ENCODE measurements at regions not wholly inside any gene's neighbourhood (a gene's known extent, or its start where the extent isn't known, plus 50 kb on each side); places are given as distances from the start of the nearest gene placed in this dataset.

DNA sequence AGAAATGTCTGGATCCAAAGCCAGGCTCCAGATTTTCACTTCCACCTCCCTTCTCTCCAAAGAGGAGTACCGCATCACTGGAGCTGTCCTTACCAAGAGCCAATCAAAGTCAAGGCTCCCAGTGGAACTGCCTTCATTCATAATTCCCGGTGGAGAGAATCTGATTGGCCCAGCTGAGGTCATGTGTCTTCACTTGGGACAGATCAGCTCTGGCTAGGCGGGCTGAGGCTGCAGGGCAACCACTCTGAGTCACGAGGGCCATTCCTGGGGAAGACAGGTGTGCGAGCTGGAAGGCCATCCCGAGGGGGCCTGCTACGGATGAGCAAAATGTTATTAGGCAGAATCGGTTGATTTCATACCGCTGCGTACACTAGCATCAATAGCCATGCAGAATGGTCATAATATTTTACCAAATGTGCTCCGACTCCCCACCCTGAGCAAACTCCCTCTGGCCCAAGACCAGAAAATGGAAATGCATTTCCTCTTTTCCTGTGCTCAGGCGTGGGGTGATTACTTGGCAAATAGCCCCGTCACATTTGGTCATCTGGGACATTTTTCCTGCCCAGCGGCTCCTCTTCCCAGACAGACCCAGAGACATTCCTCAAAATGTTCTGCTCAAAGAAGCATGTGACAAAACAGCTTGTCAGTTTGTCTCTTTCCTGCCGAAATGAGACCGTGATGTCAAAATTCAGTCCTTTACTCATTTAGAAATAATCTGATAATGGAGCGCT is 111.1 kb downstream of the AIPL1 start:
- no peak for DNase-seq

DNA sequence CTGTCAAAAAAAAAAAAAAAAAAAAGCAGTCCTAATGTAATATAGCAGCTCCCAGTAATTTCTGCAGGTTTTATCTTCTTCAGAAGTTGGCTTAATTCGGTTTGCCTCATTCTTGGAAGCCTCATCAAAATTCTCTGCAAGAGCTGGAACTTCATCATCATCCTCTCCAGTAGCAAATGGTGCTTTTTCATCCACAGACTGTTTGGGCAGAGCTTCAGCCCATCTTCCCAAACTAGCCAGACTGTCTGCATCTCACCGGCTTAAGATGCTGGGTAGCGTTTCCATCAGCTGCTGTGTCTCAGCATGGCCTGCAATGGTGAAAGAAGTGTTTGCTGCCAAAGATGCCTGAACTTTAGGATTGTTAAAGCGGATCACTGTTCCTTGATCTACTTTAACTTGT is 112.6 kb downstream of the AIPL1 start:
- DNase-seq: no peak

DNA sequence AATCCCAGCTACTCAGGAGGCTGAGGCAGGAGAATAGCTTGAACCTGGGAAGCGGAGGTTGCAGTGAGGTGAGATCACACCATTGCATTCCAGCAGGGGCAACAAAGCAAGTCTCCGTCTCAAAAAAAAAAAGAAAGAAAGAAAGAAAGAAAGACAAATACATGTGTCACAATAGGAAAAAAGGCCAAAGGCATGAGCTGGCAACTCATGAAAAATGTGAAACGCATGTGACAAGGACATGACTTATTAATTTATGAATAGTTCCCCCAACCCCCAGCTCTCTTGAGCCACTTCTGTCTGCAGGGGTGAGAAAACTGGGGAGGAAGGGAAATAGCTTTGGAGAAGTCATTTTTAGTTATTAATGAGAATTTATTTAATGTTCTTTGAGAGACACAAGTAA is 120.6 kb downstream of the AIPL1 start:
- DNase-seq: no peak

DNA sequence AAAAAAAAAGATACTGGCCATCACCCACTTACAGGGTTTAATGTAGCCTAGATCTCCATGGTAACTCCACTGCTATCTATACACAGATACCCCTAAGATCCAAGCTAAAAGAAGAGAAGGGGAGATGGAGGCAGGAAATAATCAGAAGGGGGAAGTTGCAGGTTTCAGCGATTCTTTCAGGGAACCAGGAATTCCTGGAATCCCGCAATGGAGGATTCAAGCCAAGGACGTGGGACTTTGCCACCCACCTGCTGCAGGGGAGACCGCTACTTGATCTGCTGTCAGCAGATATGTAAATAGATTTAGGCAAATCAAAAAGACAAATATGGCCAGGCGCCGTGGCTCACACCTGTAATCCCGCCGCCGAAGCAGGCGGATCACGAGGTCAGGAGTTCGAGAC is 121.1 kb downstream of the AIPL1 start:
- no peak for DNase-seq

DNA sequence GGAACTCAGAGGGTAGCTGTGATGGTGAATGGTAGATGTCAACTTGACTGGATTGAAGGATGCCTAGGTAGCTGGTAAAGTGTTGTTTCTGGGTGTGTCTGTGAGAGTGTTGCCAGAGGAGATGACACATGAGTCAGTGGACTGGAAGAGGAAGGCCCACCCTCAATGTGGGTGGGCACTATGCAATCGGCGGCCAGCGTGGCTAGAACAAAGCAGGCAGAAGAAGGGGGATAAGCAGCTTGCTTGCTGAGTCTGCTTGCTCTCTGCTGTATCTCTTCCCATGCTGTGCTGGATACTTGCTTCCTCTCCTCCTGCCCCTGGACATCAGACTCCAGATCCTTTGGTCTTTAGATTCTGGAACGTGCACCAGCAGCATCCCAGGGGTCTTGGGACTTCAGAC is 128.1 kb downstream of the AIPL1 start:
- no peak for DNase-seq

DNA sequence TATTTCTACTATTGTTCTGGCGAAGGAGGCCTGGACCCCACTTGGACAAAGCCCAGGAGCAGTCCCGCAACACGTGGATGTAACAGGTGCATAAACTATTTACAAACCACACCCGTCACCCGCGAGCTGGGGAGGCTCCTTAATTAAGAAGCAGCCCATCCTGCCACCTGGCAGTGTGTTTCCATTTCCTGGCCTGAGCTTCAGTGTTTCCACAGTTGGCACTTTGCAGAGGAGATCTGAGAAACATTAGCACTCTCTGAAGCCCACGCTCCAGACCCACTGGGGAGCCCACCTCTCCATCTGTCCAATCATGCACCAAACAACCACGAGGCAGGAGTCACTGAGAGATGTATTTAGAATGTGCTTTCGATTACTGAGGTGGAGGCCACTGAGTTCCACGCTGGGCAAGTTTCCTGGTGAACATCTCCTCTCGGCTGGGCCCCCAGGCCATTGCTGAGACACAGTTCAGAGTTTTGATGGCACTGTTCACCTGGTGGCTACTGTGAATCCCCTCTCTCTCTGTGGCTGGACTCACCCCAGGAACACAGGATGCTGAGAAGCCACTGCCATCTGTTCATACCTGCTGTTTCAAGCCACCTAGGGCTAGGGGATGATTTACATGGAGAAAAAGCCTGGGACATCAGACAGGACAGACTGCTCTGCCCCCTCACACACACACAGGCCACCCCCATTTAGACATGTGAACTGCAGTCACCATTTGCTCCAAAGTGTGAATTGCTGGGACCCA is 129.1 kb downstream of the AIPL1 start:
- DNase-seq: no peak

DNA sequence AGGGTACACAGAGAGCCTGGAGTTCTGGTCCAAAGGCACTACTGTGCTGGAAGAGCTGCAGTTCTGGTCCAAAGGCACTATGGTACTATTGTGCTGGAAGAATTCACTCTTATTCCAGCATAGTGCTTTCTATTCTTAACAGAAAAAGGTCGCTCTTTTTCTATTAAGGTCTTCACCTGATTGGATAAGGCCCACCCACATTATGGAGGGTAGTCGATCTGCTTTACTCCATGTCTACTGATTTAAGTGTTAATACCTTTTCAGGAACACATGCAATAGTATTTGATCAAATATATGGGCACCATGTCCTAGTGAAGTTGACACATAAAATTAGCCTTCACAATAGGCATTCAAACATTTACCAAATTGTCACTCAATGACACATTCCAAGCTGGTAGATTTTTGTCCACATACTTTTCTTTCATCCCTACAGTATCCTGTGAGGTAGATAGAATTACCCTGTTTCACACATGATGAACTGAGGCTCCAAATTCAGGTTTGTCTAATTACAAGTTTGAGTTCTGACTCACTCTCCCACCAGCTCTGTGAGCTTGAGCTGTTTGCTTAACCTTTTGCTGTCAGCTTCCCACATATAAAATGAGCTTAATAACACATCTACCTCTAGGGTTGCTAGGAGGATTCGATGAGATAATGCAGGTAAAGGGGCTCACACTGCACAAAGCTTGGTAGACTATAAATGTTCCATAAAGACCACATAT is 129.9 kb downstream of the AIPL1 start:
- DNase-seq: no peak

DNA sequence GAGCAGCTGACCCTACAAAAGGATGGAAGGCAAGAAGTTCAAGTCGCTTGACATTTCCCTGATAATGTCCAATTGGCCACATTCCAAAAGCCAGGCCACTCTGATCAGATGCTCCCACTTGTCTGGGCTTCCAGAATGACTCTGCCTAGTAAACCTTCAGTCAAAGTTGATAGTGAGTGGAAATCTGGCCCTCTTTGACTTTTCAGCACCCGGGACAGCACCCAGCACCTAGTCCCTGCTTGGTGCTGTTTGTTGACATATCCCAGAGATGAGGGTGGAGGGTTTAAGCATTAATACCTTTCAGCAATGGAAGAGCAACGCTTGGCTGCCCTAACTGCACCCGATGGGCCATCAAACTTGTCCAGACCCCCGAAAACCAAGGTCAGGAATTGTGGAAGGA is 131.3 kb downstream of the AIPL1 start:
- no peak for DNase-seq

DNA sequence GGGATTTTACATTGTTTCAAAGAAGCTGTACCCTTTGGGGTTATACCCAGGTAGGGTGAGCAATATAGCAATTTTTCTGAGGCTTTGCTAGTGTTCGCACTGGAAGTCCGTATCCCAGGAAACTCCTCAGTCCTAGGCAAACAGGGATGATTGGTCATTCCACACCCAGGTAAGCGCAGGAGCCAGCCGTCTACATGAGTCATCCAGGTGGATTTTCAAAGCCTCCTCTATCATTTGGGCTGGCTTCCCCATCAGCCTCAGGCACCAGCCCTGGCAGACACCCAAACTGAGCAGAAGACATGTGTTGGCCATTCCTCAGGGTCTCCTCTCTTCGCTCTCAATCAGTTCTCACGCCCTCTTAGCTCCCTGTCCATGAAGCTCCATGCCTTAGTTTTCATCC is 135.6 kb downstream of the AIPL1 start:
- DNase-seq: no peak

DNA sequence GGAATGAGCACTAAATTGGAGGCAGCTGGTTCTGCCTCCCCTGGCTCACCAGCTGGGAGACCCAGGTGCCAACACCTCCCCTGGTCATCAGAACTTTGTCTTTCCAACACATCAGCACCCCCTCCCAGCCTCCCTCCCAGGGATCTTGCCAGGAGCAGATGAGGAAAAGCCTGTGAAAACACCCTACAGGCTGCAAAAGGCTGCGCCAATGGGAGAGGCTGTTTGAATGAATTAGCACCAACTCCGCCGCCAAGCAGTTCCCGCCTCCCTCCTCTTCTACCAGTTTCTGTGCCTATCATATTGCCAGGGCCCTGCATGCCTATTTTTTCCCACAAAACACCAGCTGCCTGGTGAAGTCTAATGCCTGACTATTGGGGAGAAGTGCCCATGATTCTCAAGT is 137.0 kb downstream of the AIPL1 start:
- DNase-seq: no peak

DNA sequence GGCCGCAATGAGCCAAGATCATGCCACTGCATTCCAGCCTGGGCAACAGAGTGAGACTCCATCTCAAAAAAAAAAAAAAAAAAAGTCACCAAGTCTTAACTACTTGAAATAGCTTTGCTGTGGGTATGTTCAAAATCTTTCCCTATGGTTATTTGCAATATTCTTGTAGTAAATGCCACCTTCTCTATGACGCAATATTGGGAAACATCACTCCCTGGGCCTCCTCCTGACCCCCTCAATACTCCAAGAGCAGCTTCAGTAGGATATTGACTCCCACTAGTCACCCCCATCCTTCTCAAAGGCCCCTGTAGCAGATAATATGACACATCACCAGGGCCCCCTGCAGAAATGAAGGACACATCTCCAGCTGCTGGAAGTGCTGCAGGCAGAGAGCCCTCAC is 137.8 kb downstream of the AIPL1 start:
- DNase-seq: no peak

DNA sequence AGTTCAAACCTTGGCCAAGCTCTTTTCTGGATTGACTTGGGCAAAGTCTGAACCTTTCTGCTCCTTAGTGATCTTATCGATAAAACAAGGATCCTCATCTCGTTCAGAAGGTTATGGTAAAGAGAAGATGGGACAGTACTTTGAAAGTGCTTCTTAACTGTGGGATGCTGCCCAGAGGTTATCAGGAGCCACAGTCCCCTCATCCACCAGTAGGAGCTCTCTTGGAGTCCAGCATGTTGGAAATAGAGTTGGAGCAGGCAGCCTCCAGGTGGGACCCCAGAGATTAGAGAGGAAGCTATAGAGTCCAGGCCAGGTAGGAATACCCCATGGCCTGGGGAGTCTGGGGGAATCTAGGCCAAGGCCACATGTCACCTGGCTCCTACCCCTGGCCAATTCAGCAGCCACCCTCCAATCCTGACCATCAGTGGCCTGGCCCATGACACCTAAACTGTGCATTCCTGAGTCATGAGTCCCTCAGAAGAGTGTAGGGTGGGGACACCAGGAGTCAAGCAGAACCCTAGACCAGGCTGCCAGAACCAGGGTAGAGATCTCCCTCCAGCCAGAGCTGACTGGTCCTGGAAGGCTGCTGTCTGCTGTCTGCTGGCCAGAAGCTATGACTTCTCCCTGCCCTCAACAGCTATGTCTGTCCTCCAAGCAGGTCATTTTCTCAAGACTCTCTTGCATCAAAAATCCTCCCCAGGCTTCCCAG is 144.3 kb downstream of the AIPL1 start:
- no peak for DNase-seq

DNA sequence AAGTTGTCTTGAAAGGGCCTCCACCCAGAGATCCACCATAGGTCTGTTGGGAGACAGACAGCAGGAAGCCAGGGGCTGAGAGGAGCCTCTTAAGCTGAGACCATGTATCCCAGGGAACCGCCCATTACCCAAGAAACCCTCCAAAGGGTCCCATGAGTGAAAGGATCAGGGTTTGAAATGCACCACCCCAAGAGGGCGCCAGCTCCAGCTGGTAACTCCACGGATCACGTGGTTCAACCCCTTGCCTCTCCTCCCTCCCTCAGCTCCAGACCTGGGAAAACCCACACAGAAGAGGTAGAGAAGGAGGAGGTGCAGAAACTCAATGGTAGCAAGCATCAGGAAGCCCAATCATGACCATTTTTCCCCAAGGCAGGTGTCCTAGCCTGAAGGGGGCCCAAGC is 148.7 kb downstream of the AIPL1 start:
- no peak for DNase-seq

DNA sequence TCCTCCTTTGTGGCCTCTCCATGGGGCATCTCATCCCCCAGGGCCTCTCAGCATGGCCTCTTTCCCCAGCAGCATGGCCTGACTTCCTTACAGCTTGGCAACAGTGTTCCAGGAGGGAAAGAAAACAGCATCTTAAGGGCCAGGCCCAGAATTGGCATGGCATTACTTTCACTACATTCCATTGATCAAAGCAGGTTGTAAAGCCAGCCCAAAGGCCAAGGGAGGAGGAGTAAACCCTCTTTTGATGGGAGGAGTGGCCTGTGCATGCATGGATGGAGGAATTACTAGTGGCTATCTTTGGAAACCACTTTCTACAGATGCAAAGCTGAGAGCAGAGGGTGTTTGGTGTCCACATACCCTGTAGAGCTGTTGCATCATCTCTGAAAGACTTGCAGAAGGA is 149.4 kb downstream of the AIPL1 start:
- DNase-seq: no peak

DNA sequence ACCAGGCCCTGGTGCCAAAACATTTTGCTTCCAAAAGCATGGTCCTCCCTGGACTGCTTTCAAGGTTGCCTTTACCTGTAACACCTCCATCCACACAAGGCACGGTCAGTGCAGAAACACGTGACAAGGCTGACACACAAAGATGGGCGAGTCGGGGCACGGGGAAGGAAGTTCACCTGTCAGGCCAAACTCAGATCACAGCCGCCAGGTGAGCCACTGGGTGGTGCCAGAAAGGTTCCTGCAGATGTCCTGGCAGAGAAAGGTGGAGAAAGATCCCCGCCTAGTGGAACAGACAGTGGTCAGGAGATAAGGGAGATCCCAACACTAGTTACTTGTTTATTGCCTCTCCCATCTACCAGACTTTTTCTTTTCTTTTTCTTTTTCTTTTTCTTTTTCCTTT is 155.3 kb downstream of the AIPL1 start:
- DNase-seq: no peak

DNA sequence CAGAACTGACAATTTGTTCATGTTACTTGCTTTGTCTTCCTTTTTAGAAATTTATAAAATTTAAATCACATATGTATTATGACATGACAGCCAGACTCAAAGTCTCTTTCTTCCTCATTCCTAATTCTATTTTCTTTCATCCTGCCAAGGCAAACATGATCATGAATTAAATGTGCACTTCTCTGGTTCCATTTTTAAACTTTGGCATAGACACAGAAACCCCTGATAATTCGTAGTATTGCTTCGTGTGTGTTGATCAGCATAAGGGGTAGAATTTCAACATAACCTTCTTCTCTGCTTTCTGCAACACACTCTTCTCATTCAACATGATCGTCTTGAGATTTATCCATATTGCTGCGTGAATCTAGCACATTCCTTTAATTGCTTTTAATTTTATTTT is 156.5 kb downstream of the AIPL1 start:
- no peak for DNase-seq

DNA sequence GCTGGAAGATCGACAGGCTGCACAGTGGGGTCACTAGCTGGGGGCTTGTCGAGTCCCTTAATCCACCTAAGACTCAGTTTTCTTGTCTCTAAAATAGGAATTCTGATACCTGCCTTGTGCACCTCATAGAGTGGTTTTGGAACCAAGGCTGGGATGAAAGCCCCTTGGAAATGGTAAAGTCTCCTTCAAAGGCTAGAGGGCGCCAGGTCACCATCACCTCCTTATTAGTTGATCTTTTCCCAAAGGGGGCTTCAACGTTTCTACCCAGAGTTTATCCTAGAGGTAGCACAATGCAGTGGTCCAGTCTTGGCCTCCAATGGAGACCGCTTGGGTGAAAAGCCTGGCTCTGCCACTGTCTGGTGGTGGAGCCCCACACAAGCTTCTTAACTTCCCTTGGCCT is 158.2 kb downstream of the AIPL1 start:
- no peak for DNase-seq

DNA sequence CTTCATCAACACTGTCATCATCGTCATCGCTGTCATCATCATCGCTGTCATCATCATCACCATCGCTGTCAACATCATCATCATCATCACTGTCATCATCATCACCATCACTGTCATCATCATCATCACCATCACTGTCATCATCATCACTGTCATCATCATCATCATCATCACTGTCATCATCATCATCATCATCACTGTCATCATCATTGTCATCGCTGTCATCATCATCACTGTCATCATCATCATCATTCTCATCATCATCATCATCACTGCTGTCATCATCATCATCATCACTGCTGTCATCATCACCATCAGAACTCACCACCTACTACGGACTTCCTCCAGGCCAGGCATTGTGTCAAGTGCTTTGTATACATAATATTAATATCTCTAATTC is 160.6 kb downstream of the AIPL1 start:
- DNase-seq: no peak

DNA sequence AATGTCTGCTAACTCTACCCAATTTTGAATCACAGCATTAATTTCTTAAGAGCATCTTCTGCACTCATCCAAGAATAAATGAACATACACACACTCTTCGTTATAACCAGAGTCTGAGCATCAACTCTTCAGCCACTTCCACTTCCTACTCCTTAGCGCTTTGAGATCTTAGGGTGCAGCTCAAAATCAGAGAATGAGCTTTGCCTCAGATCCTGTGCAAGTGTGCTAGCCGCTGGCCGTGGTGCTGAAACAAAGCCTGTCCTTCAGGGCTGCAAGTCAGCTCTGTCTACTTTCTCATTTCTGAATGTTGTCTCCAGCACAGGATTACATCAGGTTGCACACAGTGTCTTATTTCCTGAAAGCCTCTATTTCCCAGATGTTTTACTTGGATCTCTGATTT is 165.4 kb downstream of the AIPL1 start:
- peak; percentile 12 for DNase-seq

DNA sequence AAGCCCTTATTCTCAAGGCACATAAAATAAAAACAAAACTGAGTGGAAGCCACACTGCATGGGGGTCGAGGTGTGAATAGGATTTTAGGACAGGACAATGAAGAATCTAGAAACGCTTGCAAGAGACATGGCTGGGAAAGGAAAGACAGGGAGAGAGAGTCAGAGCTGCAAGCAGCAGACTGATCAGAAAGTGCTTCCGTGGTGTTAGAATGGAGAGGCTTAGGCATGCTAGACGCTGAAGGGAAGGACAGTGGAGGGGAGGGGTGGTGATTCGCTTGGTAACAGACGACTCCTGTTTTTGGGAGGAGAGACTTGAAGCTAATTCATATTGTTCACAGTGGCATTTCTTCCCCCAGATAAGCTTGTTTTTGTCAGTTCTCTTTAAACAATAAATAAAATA is 173.5 kb downstream of the AIPL1 start:
- DNase-seq: no peak

DNA sequence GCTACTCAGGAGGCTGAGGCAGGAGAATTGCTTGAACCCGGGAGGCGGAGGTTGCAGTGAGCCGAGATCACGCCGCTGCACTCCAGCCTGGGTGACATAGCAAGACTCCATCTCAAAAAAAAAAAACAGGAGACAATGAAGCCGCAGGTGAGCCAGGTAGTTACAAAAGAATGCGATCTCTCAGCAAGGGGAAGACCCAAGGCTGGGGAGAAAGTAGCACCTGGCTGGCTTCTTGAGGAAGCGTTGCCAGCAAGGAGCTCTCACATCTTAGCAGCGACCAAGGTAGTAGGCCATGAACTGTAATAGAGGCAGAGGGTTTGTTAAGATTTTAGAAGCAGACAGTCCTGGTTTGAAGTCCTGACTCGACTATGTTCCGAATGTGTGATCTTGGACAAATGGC is 175.0 kb downstream of the AIPL1 start:
- DNase-seq: no peak

DNA sequence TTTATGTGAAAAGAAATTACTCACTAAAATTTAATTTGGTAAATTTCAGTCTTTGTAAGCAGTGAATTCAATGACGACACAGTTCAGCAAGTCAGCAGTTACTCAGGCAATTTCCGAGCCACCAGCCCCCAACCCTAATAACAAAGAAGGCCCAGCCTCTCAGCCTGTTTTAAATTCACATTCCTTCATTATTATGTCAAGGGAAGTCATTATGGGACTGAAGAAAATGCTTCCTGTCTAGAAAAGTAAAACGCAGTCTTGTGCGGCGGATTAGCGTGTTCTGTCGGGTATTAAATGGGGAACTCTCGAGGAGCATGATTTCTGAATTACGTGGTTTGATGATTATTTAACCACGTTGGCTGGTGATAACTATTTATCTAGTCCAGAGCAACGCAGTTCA is 177.6 kb downstream of the AIPL1 start:
- no peak for DNase-seq

DNA sequence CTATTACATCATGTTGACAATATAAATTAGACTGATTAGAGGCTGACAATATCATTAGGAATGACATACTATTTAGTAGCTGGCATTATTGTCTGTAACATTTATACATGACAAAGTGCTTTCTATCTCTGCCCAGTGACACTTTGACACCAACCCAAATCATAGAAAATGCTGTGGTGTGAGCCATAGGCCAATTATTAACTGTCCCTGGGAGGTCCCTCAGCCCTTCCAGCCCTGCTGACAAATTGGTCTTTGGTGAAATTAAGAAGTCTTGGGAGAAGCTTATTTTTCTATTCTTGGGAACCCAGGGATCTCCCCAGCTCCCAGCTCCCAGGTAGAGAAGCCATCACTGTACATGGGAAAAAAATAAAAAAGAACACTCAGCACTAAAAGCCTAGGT is 179.6 kb downstream of the AIPL1 start:
- DNase-seq: no peak

DNA sequence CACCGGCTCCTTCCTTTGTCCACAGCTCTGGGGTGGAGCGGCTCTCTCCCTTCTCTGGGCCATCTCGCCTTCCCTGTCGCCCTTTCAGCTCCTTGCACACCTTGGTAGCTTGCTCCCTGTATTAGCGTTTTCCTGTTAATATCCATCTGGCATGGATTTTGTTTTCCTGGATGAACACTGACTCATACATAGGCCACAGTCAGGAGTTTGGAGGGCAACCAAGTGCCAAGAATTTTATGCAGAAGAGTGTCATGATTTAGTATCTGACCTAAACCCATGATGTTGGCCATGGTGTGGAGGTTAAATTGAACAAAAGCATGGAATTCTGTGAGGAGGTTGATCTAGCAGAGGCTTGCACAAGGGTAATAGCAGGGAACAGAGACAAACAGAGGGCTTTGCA is 180.9 kb downstream of the AIPL1 start:
- no peak for DNase-seq
